ENCODE measurements at regions not wholly inside any gene's neighbourhood (a gene's known extent, or its start where the extent isn't known, plus 50 kb on each side); places are given as distances from the start of the nearest gene placed in this dataset.
"Not testable (repeated sequence)": the region's sequence is repeated elsewhere in the genome, so short reads cannot be mapped to it uniquely, and the experiment has no call there.

DNA sequence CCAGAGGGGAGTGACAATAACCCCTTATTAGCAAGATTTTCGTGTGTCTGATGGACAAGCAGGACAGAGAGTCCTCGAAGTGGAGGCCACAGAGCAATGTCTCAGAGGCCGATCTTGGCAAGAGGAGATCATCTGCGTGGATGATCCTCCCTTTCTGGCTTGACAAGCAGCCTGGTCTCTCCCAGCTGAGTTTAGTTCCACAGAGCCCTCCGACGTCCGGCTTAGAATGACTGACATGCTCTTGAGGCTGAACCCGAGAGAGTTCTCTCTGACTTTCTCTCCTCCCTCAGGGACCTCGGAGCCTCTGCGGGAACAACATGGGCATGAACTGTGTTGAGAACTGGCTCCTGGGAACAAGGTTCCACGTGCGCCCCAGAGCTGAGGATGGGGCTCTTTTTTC lies 180.7 kb upstream of the PFKP start:
- intact Hi-C loops (cut with DNase I; ENCODE audit: low total_unique reads), result no loop called here
- H3K36me3 ChIP-seq, result no peaks in the 10 kb centered on the region
- H3K4me1 ChIP-seq, result no peaks in the 10 kb centered on the region
- DNase-seq, result no peak
- no peaks in the 10 kb centered on the region for H3K9me3 ChIP-seq
- no peak overlapping the region for H3K4me3 ChIP-seq
- H3K27ac ChIP-seq, result no peak overlapping the region
- peaks cover 0 to 23% of the 10 kb centered on the region in 2 donors for H3K27me3 ChIP-seq
- TF ChIP-seq, protein P1, sequence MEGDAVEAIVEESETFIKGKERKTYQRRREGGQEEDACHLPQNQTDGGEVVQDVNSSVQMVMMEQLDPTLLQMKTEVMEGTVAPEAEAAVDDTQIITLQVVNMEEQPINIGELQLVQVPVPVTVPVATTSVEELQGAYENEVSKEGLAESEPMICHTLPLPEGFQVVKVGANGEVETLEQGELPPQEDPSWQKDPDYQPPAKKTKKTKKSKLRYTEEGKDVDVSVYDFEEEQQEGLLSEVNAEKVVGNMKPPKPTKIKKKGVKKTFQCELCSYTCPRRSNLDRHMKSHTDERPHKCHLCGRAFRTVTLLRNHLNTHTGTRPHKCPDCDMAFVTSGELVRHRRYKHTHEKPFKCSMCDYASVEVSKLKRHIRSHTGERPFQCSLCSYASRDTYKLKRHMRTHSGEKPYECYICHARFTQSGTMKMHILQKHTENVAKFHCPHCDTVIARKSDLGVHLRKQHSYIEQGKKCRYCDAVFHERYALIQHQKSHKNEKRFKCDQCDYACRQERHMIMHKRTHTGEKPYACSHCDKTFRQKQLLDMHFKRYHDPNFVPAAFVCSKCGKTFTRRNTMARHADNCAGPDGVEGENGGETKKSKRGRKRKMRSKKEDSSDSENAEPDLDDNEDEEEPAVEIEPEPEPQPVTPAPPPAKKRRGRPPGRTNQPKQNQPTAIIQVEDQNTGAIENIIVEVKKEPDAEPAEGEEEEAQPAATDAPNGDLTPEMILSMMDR (IDR thresholded peaks at IDR 0.05), result no peak

DNA sequence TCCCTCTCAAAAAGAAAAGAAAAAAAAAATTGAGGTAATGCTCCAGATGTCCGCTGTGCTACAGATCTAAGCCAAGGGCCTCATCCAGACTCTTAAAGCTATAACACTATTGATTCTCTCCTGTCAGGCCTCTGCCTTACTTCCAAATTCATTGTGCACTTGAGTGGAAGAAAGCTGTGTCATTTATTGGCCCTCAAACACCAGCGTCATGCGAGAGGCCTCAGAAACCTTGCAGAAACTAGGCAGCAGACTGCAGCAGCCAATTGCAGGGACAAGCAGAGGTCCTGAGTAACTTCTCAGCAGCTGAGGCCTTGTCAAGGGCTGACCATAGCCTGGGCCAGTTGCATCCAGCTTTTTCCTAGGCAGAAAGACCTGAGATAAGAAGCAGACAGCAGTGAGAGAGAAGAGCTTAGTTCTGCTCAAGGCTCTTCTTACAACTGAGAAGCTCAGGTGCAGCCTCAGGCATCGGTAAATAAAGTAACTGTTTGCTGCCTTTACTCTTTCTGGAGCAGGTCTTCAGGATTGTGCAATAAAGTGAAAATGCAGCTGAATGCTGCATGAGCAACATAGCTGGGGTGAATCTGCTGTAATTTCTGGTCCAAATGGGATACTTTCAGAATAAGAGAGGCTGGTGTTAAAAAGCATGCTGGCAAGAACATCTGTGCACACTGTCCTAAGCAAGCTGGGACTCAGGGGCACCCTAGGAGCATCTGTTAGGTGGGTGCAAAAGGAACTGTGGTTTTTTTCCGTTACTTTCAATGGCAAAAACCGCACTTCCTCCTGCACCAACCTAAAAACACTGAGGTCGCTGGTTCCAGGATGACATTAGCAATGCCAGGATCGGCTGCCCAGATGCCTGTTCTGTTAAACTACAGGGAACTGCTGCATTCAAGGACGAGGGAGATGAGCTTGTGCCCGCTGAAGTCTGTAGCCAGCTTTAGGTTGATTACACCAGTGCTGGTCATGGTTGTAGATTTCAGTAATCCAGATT lies 181.8 kb upstream of the PFKP start:
- DNase-seq, result no peak
- H3K27ac ChIP-seq, result no peak overlapping the region
- TF ChIP-seq, protein P1 (IDR thresholded peaks at IDR 0.05), result no peak
- intact Hi-C loops (cut with DNase I; ENCODE audit: low total_unique reads), result no loop called here
- no peaks in the 10 kb centered on the region for H3K4me1 ChIP-seq
- peaks cover 0 to 23% of the 10 kb centered on the region in 2 donors for H3K27me3 ChIP-seq
- no peak overlapping the region for H3K4me3 ChIP-seq
- H3K9me3 ChIP-seq, result no peaks in the 10 kb centered on the region
- H3K36me3 ChIP-seq, result no peaks in the 10 kb centered on the region

DNA sequence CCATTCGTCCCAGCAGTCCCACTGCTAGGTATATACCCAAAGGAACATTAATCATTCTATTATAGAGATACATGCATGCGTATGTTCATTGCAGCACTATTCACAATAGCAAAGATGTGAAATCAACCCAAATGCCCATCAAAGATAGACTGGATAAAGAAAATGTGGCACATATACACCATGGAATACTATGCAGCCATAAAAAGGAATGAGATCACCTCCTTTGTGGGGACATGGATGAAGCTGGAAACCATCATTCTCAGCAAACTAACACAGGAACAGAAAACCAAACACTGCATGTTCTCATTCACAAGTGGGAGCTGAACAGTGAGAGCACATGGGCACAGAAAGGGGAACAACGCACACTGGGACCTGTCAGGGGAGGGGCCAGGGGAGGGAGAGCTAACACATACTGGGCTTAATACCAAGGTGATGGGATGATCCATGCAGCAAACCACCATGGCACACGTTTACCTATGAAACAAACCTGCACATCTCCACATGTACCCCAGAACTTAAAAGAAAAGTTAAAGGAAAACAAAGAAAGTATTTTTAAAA lies 183.3 kb upstream of the PFKP start:
- H3K9me3 ChIP-seq; H3K27ac ChIP-seq; DNase-seq; H3K4me1 ChIP-seq; H3K4me3 ChIP-seq; intact Hi-C loops (cut with DNase I; ENCODE audit: low total_unique reads); H3K36me3 ChIP-seq: not testable (repeated sequence)
- peaks cover 0 to 12% of the 10 kb centered on the region in 2 donors for H3K27me3 ChIP-seq

DNA sequence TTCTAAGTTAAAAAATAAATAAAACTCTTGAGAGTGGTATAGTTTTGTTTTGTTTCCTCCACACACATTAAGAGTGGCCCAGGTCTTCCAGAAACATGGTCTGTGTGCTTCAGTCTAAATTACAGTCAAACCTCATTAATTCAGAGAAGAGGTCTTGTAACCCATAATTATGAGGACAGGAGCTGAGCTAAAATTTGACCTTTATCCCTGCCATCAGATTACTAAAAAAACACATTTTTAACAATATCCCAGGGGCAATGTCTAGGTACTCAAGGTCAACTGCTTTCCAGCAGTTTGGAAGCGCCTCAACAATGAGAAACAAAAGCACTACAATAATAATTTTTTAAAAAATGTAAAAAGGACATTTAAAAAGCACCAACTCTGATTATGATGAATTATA lies 184.1 kb upstream of the PFKP start:
- peaks cover 0 to 12% of the 10 kb centered on the region in 2 donors for H3K27me3 ChIP-seq
- intact Hi-C loops (cut with DNase I; ENCODE audit: low total_unique reads), result no loop called here
- DNase-seq, result no peak
- TF ChIP-seq, protein P1 (IDR thresholded peaks at IDR 0.05), result no peak
- H3K36me3 ChIP-seq, result no peaks in the 10 kb centered on the region
- H3K4me3 ChIP-seq, result no peak overlapping the region
- no peaks in the 10 kb centered on the region for H3K9me3 ChIP-seq
- no peaks in the 10 kb centered on the region for H3K4me1 ChIP-seq
- no peak overlapping the region for H3K27ac ChIP-seq

DNA sequence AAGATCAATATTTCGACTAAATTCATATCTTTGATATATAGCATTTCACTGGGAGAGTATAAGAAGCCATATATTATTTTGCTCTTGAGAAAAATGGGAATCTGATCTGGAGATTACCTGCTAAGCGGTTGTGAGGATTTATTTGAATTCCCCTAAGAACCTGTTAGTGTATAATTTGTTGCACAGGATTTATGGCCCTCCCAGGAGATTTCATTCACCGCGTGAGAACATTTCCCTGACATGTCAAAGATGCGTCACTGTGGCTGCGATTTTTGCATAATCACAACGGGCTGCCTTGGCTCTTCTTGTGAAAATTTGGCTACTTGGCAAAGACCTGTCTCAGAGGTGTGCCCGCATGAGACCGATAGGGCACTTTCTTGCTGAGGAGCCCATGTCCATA lies 184.7 kb upstream of the PFKP start:
- no peaks in the 10 kb centered on the region for H3K9me3 ChIP-seq
- no peak for DNase-seq
- no peaks in the 10 kb centered on the region for H3K36me3 ChIP-seq
- H3K27me3 ChIP-seq, result peaks cover 0 to 12% of the 10 kb centered on the region in 2 donors
- intact Hi-C loops (cut with DNase I; ENCODE audit: low total_unique reads), result no loop called here
- TF ChIP-seq, protein P1 (IDR thresholded peaks at IDR 0.05), result no peak
- no peak overlapping the region for H3K27ac ChIP-seq
- H3K4me3 ChIP-seq, result no peak overlapping the region
- no peaks in the 10 kb centered on the region for H3K4me1 ChIP-seq

All from tibial artery (tissue), 4 donors.